Fibroblast of mammary gland (primary cell): ENCODE measurements at regions not wholly inside any gene's neighbourhood (a gene's known extent, or its start where the extent isn't known, plus 50 kb on each side); places are given as distances from the start of the nearest gene placed in this dataset.
A peak's percentile ranks its signal among the peaks of the same experiment; 100 is the strongest.

ENCODE experiments used
- DNase-seq: peaks from one replicate; pipeline ENCODE4 v3.0.0-alpha.2; 2010; ENCODE audit warnings: low read depth
- H3K4me3 ChIP-seq: 2 replicates; pipeline ENCODE4 v1.5.1; 2011; ENCODE audit warnings: low read depth, mild to moderate bottlenecking, low read length, moderate library complexity; ENCODE audit not compliant: control insufficient read depth
- CTCF ChIP-seq: conservative IDR thresholded peaks from 2 replicates; pipeline ENCODE4 v1.5.1; 2011; ENCODE audit warnings: low read depth, low read length, inconsistent platforms; ENCODE audit not compliant: control insufficient read depth, insufficient read depth

- no peak for TF ChIP-seq CTCF
- DNase-seq: peak; percentile 37
- no peak overlapping the region for H3K4me3 ChIP-seq
Observed at GRCh38 chr5:39584927-39585326, 160.1 kb upstream of the DAB2 start.

GRCh38 chr5:39580702-39581453, 156.1 kb upstream of the DAB2 start:
- no peak for TF ChIP-seq CTCF
- no peak overlapping the region for H3K4me3 ChIP-seq
- DNase-seq: peak; percentile 88

GRCh38 chr5:39579750-39580149, 155.0 kb upstream of the DAB2 start:
- no peak for TF ChIP-seq CTCF
- DNase-seq: no peak
- H3K4me3 ChIP-seq: no peak overlapping the region

GRCh38 chr5:39578887-39579497, 154.2 kb upstream of the DAB2 start:
- TF ChIP-seq CTCF: peak; percentile 49
- DNase-seq: peak; percentile 54
- no peak overlapping the region for H3K4me3 ChIP-seq

- no peak overlapping the region for H3K4me3 ChIP-seq
- no peak for DNase-seq
- TF ChIP-seq CTCF: no peak
Observed at GRCh38 chr5:39577529-39577928, 152.7 kb upstream of the DAB2 start.

GRCh38 chr5:39570403-39571027, 145.7 kb upstream of the DAB2 start:
- H3K4me3 ChIP-seq: no peak overlapping the region
- TF ChIP-seq CTCF: peak; percentile 71
- DNase-seq: peak; percentile 67
